ENCODE measurements at regions not wholly inside any gene's neighbourhood (a gene's known extent, or its start where the extent isn't known, plus 50 kb on each side); places are given as distances from the start of the nearest gene placed in this dataset.

DNA sequence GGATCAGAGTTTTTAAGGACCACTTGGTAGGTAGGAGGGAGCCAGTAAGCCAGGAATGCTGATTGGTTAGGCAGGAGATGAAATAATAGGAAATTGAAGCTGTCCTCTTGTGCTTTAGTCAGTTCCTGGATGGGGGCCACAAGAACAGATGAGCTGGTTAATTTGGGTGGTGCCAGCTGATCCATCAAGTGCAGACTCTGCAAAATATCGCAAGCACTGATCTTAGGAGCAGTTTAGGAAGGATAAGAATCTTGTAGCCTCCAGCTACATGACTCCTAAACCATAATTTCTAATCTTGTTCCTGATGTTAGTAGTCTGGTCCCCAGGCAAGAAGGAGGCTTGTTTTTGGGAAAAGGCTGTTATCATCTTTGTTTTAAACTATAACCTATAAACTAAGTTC lies 117.9 kb upstream of the GPR12 start:
- Histone ChIP-seq H3K79me2 (ENCODE audit: control insufficient read depth, insufficient read depth, low read length) (no peaks in the 10 kb centered on the region), H3K27ac (ENCODE audit: control insufficient read depth, insufficient read depth) (no peak overlapping the region), H3K4me2 (ENCODE audit: control insufficient read depth, insufficient read depth) (no peak overlapping the region), H3K4me3 (no peak overlapping the region), H3K9ac (ENCODE audit: control insufficient read depth, insufficient read depth, low read length) (no peak overlapping the region), H3K4me1 (ENCODE audit: control insufficient read depth, insufficient read depth, low read length) (no peaks in the 10 kb centered on the region), H2AFZ (ENCODE audit: control insufficient read depth, low read depth, low read length) (no peak overlapping the region), H3K27me3 (replicated peaks in 1 of 2; ENCODE audit: control insufficient read depth in 2 of 2, insufficient read depth in 2 of 2, low read length in 1 of 2) (no peaks in the 10 kb centered on the region; a peak in 2 of 4 replicates), H4K20me1 (ENCODE audit: control insufficient read depth, insufficient read depth) (no peaks in the 10 kb centered on the region), H3K36me3 (ENCODE audit: control insufficient read depth in 2 of 2, insufficient read depth in 2 of 2, low read length in 1 of 2) (no peaks in the 10 kb centered on the region), H3K9me3 (replicated peaks; ENCODE audit: control insufficient read depth, insufficient read depth, low read length) (no peaks in the 10 kb centered on the region)
- intact Hi-C loops (cut with micrococcal nuclease; ENCODE audit: unreplicated experiment) (loop anchor here (10.0 kb wide), 1 partner anchor 694 kb away; no protein-coding TSS in a partner anchor), in situ Hi-C loops (cut with MboI) (no loop called here)
- 0% methylated on average over 1 of the region's 1 CpG for WGBS (ENCODE audit: insufficient coverage, insufficient replicate concordance, low lambda C conversion rate, missing lambda C conversion rate)
- ChIA-PET RAD21 (ENCODE audit: unreplicated experiment) (no interaction called here), CTCF (interaction anchor here (1.2 kb wide), 1 partner anchor 171 kb away, joined by 3 read pairs; no protein-coding TSS in a partner anchor), POLR2A (no interaction called here), SMC1A (ENCODE audit: uncharacterized antibody, unreplicated experiment) (no interaction called here)
- no TSS peak for BruUV-seq (replicated peaks)
- DNase-seq (ENCODE audit: low read depth, low spot score) (no peak), ATAC-seq (no peak), FAIRE-seq (no peak)
- TF ChIP-seq, protein P1, sequence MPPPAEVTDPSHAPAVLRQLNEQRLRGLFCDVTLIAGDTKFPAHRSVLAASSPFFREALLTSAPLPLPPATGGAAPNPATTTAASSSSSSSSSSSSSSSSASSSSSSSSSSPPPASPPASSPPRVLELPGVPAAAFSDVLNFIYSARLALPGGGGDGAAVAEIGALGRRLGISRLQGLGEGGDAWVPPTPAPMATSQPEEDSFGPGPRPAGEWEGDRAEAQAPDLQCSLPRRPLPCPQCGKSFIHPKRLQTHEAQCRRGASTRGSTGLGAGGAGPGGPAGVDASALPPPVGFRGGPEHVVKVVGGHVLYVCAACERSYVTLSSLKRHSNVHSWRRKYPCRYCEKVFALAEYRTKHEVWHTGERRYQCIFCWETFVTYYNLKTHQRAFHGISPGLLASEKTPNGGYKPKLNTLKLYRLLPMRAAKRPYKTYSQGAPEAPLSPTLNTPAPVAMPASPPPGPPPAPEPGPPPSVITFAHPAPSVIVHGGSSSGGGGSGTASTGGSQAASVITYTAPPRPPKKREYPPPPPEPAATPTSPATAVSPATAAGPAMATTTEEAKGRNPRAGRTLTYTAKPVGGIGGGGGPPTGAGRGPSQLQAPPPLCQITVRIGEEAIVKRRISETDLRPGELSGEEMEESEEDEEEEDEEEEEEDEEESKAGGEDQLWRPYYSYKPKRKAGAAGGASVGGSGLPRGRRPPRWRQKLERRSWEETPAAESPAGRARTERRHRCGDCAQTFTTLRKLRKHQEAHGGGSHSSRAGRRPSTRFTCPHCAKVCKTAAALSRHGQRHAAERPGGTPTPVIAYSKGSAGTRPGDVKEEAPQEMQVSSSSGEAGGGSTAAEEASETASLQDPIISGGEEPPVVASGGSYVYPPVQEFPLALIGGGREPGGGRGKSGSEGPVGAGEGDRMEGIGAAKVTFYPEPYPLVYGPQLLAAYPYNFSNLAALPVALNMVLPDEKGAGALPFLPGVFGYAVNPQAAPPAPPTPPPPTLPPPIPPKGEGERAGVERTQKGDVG (CRISPR knock-in tag; IDR thresholded peaks at IDR 0.05), result no peak
- TF ChIP-seq EED (IDR thresholded peaks at IDR 0.05; ENCODE audit: low read depth), result no peak
- TF ChIP-seq ZBED1 (IDR thresholded peaks at IDR 0.05; ENCODE audit: borderline replicate concordance), result no peak

DNA sequence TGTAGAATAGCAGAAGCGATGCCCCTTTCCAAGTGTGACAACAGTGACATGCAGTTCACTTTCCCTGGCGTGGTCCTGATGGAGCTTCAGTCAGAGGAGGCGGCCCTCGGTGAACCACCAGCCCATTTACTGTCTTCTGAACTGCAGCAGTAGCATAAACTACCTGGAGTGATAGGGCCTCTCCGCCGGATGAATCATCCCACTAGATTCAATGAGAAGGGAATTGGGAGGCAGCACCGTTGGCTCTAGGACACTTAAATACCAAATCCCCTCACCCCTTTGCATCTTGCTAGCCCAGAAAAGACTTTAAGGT lies 112.8 kb upstream of the GPR12 start:
- no peak for ATAC-seq
- in situ Hi-C loops (cut with MboI), result no loop called here

More for the DNA sequence above, 112.8 kb upstream of the GPR12 start:
- TF ChIP-seq, protein P2, sequence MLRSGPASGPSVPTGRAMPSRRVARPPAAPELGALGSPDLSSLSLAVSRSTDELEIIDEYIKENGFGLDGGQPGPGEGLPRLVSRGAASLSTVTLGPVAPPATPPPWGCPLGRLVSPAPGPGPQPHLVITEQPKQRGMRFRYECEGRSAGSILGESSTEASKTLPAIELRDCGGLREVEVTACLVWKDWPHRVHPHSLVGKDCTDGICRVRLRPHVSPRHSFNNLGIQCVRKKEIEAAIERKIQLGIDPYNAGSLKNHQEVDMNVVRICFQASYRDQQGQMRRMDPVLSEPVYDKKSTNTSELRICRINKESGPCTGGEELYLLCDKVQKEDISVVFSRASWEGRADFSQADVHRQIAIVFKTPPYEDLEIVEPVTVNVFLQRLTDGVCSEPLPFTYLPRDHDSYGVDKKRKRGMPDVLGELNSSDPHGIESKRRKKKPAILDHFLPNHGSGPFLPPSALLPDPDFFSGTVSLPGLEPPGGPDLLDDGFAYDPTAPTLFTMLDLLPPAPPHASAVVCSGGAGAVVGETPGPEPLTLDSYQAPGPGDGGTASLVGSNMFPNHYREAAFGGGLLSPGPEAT (IDR thresholded peaks at IDR 0.05; ENCODE audit: low read depth), result no peak
- TF ChIP-seq ATF3 (IDR thresholded peaks at IDR 0.05; ENCODE audit: borderline replicate concordance, extremely low read depth, low read depth, low read length), result no peak
- no peak overlapping the region for H3K4me3 ChIP-seq
- H4K20me1 ChIP-seq (ENCODE audit: control insufficient read depth, insufficient read depth), result no peaks in the 10 kb centered on the region
- no peaks in the 10 kb centered on the region for H3K4me1 ChIP-seq (ENCODE audit: control insufficient read depth, insufficient read depth, low read length)
- H3K36me3 ChIP-seq (ENCODE audit: control insufficient read depth in 2 of 2, insufficient read depth in 2 of 2, low read length in 1 of 2), result no peaks in the 10 kb centered on the region
- no TSS peak for BruUV-seq (replicated peaks)
- FAIRE-seq (no peak), DNase-seq (ENCODE audit: low read depth, low spot score) (no peak)
- H3K27me3 ChIP-seq (replicated peaks in 1 of 2; ENCODE audit: control insufficient read depth in 2 of 2, insufficient read depth in 2 of 2, low read length in 1 of 2), result no peaks in the 10 kb centered on the region; a peak in 1 of 4 replicates
- H3K4me2 ChIP-seq (ENCODE audit: control insufficient read depth, insufficient read depth), result no peak overlapping the region
- no peak overlapping the region for H2AFZ ChIP-seq (ENCODE audit: control insufficient read depth, low read depth, low read length)
- ChIA-PET CTCF (interaction anchor here (0.7 to 3.8 kb wide), 17 partner anchors 11 to 690 kb away, joined by 3 to 22 read pairs (median 3); no protein-coding TSS in a partner anchor), SMC1A (ENCODE audit: uncharacterized antibody, unreplicated experiment) (interaction anchor here (0.6 to 1.9 kb wide), 4 partner anchors 56 to 1536 kb away, joined by 3 to 6 read pairs (median 4); no protein-coding TSS in a partner anchor), POLR2A (no interaction called here), RAD21 (ENCODE audit: unreplicated experiment) (no interaction called here)
- no peaks in the 10 kb centered on the region for H3K9me3 ChIP-seq (replicated peaks; ENCODE audit: control insufficient read depth, insufficient read depth, low read length)
- intact Hi-C loops (cut with micrococcal nuclease; ENCODE audit: unreplicated experiment), result loop anchor here (1.0 to 10.0 kb wide), 2 partner anchors 166 to 689 kb away; no protein-coding TSS in a partner anchor
- WGBS (ENCODE audit: insufficient coverage, insufficient replicate concordance, low lambda C conversion rate, missing lambda C conversion rate), result 33% methylated on average over 7 of the region's 7 CpGs
- no peak overlapping the region for H3K9ac ChIP-seq (ENCODE audit: control insufficient read depth, insufficient read depth, low read length)
- H3K79me2 ChIP-seq (ENCODE audit: control insufficient read depth, insufficient read depth, low read length), result no peaks in the 10 kb centered on the region
- no peak overlapping the region for H3K27ac ChIP-seq (ENCODE audit: control insufficient read depth, insufficient read depth)

Measured in GM12878 (cell line).